Activated CD8-positive, alpha-beta T cell treated with anti-CD3 and anti-CD28 coated beads for 36 hours (primary cell): ENCODE measurements at regions not wholly inside any gene's neighbourhood (a gene's known extent, or its start where the extent isn't known, plus 50 kb on each side); places are given as distances from the start of the nearest gene placed in this dataset.

ENCODE experiments used
- ATAC-seq: fragments of 200-7000 bp; cut with Tn5 transposase; one replicate; pipeline ENCODE4 v1.10.0; 2021; ENCODE audit warnings: mild to moderate bottlenecking, moderate library complexity
- CTCF ChIA-PET: fragments of 350-600 bp; sonication (Branson Sonifier 250); formaldehyde crosslinking; loops from one replicate; lab custom pipeline; 2021; ENCODE audit warnings: antibody characterized with exemption; lab: Charles Lee
- POLR2A ChIA-PET: fragments of 350-600 bp; sonication (Branson Sonifier 250); formaldehyde crosslinking; loops from one replicate; lab custom pipeline; 2021; ENCODE audit warnings: antibody characterized with exemption; lab: Charles Lee
- DNase-seq: peaks from one replicate; pipeline ENCODE4 v3.0.0-alpha.2; 2020
- H3K27ac Mint-ChIP-seq: one replicate; pipeline ENCODE4 v1.8.0; 2021; ENCODE audit warnings: mild to moderate bottlenecking, mixed read lengths
- H3K27me3 Mint-ChIP-seq: one replicate; pipeline ENCODE4 v1.8.0; 2021; ENCODE audit warnings: mixed read lengths
- H3K36me3 Mint-ChIP-seq: one replicate; pipeline ENCODE4 v1.8.0; 2021; ENCODE audit warnings: low read depth, mixed read lengths
- H3K4me1 Mint-ChIP-seq: one replicate; pipeline ENCODE4 v1.8.0; 2021; ENCODE audit warnings: low read depth, mixed read lengths
- H3K4me3 Mint-ChIP-seq: one replicate; pipeline ENCODE4 v1.8.0; 2021; ENCODE audit warnings: mild to moderate bottlenecking, moderate library complexity, mixed read lengths
- H3K9me3 Mint-ChIP-seq: one replicate; pipeline ENCODE4 v1.8.0; 2021; ENCODE audit warnings: mixed read lengths
- CTCF ChIP-seq: fragments of 200-600 bp; IDR thresholded peaks from one replicate; pipeline ENCODE4 v1.8.0; 2022; ENCODE audit warnings: antibody characterized with exemption, mild to moderate bottlenecking
- intact Hi-C: fragments of 100-400 bp; cut with micrococcal nuclease; formaldehyde crosslinking; loops from one replicate; pipeline ENCODE4 v1.10.0; 2022

DNA sequence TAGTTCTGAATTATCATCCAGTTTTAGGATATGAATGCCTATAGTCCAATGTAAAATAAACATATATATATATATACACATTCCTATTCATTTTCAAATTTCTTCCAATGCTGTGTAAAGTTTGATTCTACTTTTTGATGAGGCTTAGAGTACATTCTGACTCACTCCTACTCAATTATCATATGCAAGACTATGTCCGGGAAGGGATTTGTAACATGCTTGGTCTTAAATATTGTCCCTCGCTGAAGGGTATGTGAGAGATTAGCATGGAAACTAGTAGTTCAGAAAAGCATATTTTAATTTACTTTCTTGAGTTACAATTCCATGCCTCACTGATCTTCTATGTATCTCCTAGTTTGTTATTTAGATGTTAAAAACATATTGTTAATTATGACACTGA is 377.7 kb upstream of the MAP2 start:
- H3K36me3 Mint-ChIP-seq, result no peaks in the 10 kb centered on the region
- H3K9me3 Mint-ChIP-seq, result no peaks in the 10 kb centered on the region
- ATAC-seq (no peak), DNase-seq (no peak)
- H3K4me1 Mint-ChIP-seq, result no peaks in the 10 kb centered on the region
- intact Hi-C loops, result no loop called here
- no peaks in the 10 kb centered on the region for H3K27me3 Mint-ChIP-seq
- H3K4me3 Mint-ChIP-seq, result no peak overlapping the region
- no peak overlapping the region for H3K27ac Mint-ChIP-seq
- ChIA-PET POLR2A (no interaction called here), CTCF (no interaction called here)
- TF ChIP-seq CTCF, result no peak

- no peaks in the 10 kb centered on the region for H3K36me3 Mint-ChIP-seq
- no peak overlapping the region for H3K4me3 Mint-ChIP-seq
- H3K9me3 Mint-ChIP-seq, result no peaks in the 10 kb centered on the region
- H3K4me1 Mint-ChIP-seq, result no peaks in the 10 kb centered on the region
- DNase-seq, result no peak
- ATAC-seq, result no peak
- H3K27me3 Mint-ChIP-seq, result no peaks in the 10 kb centered on the region
- ChIA-PET POLR2A (no interaction called here), CTCF (no interaction called here)
- no peak overlapping the region for H3K27ac Mint-ChIP-seq
- intact Hi-C loops, result no loop called here
- no peak for TF ChIP-seq CTCF
Observed at GRCh38 chr2:209049608-209050007, 374.2 kb upstream of the MAP2 start.

DNA sequence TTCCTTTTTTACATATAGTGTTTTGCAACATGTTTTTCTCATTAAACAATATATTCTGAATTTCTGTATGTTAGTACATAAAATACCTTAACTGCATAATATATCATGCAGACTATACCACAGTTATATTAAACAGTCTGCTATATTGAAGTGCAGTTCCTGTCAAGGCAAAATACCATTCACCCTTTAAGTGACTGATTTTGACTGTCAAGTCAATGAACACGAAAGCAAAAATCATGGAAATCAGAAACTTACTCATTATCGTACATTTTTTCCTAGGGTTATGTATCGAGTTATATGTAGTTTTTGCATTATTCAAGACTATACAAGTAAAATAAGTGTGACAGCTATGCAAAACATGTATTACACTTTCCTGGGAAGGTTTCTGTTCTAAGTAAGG is 361.6 kb upstream of the MAP2 start:
- DNase-seq, result no peak
- H3K27ac Mint-ChIP-seq, result no peak overlapping the region
- POLR2A ChIA-PET, result no interaction called here
- intact Hi-C loops, result no loop called here
- peaks cover 7% of the 10 kb centered on the region for H3K9me3 Mint-ChIP-seq
- H3K4me1 Mint-ChIP-seq, result no peaks in the 10 kb centered on the region
- CTCF ChIA-PET, result no interaction called here
- H3K27me3 Mint-ChIP-seq, result no peaks in the 10 kb centered on the region
- no peak for TF ChIP-seq CTCF
- no peaks in the 10 kb centered on the region for H3K36me3 Mint-ChIP-seq
- no peak overlapping the region for H3K4me3 Mint-ChIP-seq
- ATAC-seq, result no peak

DNA sequence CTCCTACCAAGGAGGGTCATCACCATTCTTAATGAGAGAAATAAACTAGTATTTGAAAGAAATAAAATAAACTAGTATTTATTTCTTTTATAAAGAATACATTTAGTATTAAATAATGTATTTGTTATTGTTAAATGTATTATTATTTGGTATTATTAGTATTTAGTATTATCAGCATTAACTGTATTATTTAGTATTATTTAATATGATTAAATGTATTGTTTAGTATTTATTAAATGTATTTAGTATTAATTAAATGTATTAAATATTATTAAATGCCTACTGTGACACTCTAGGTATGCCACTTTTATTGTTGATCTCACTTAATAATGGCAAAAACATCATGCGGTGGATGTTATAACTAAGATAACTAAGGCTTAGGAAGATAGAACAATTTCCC is 353.6 kb upstream of the MAP2 start:
- Mint-ChIP-seq H3K4me1 (no peaks in the 10 kb centered on the region), H3K27me3 (no peaks in the 10 kb centered on the region), H3K27ac (no peak overlapping the region), H3K4me3 (no peak overlapping the region), H3K9me3 (no peaks in the 10 kb centered on the region), H3K36me3 (no peaks in the 10 kb centered on the region)
- ChIA-PET POLR2A (no interaction called here), CTCF (no interaction called here)
- intact Hi-C loops, result no loop called here
- DNase-seq (no peak), ATAC-seq (no peak)
- no peak for TF ChIP-seq CTCF

DNA sequence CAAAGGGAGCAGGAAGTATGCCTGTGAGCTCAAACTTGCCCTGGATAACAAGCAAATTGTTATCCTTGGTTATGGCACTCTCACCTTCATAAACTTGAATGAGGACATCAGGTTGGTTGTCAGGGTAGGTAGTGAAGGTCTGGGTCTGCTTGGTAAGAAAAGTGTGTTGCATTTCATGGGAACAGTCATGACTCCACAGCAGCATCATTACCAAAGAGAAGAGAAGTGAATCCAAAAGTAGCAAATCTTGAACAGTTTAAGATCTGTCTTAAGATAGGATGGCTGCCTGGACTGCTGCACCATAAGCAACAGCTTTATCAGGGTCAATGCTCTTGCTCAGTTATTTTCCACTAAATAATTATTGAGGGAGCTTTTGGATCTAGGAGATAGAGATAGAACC is 350.7 kb upstream of the MAP2 start:
- POLR2A ChIA-PET, result no interaction called here
- Mint-ChIP-seq H3K4me1 (no peaks in the 10 kb centered on the region), H3K9me3 (no peaks in the 10 kb centered on the region), H3K36me3 (no peaks in the 10 kb centered on the region), H3K27ac (no peak overlapping the region), H3K4me3 (no peak overlapping the region), H3K27me3 (no peaks in the 10 kb centered on the region)
- ATAC-seq (no peak), DNase-seq (no peak)
- intact Hi-C loops, result no loop called here
- CTCF ChIA-PET, result no interaction called here
- no peak for TF ChIP-seq CTCF
